ENCODE measurements at regions not wholly inside any gene's neighbourhood (a gene's known extent, or its start where the extent isn't known, plus 50 kb on each side); places are given as distances from the start of the nearest gene placed in this dataset.

- no peak for DNase-seq (ENCODE audit: low read depth in 2 of 2)
Measured at GRCh38 chr7:33701189-33701740, 204.1 kb upstream of the BMPER start.

GRCh38 chr7:33701927-33702326 lies 203.4 kb upstream of the BMPER start:
- DNase-seq (ENCODE audit: low read depth in 2 of 2): no peak

- DNase-seq (ENCODE audit: low read depth in 2 of 2): no peak
Measured at GRCh38 chr7:33702514-33703054, 202.8 kb upstream of the BMPER start.

GRCh38 chr7:33705333-33705833 lies 200.0 kb upstream of the BMPER start:
- no peak for DNase-seq (ENCODE audit: low read depth in 2 of 2)

- no peak for DNase-seq (ENCODE audit: low read depth in 2 of 2)
Measured at GRCh38 chr7:33706186-33706585, 199.2 kb upstream of the BMPER start.

- peak in 1 of 2 experiments; percentile 14 for DNase-seq (ENCODE audit: low read depth in 2 of 2)
Measured at GRCh38 chr7:33706771-33707200, 198.6 kb upstream of the BMPER start.

- DNase-seq (ENCODE audit: low read depth in 2 of 2): peak; percentile 36 to 43
Measured at GRCh38 chr7:33707427-33707826, 197.9 kb upstream of the BMPER start.

- DNase-seq (ENCODE audit: low read depth in 2 of 2): no peak
Measured at GRCh38 chr7:33710608-33711007, 194.7 kb upstream of the BMPER start.

GRCh38 chr7:33711231-33712019 lies 193.9 kb upstream of the BMPER start:
- no peak for DNase-seq (ENCODE audit: low read depth in 2 of 2)

- DNase-seq (ENCODE audit: low read depth in 2 of 2): no peak
Measured at GRCh38 chr7:33712020-33712414, 193.3 kb upstream of the BMPER start.

- no peak for DNase-seq (ENCODE audit: low read depth in 2 of 2)
Measured at GRCh38 chr7:33714208-33714607, 191.1 kb upstream of the BMPER start.

- DNase-seq (ENCODE audit: low read depth in 2 of 2): peak; percentile 31 to 36
Measured at GRCh38 chr7:33716581-33717477, 188.5 kb upstream of the BMPER start.

- DNase-seq (ENCODE audit: low read depth in 2 of 2): no peak
Measured at GRCh38 chr7:33719059-33719581, 186.2 kb upstream of the BMPER start.

- DNase-seq (ENCODE audit: low read depth in 2 of 2): no peak
Measured at GRCh38 chr7:33720139-33720538, 185.2 kb upstream of the BMPER start.

GRCh38 chr7:33720870-33721269 lies 184.5 kb upstream of the BMPER start:
- no peak for DNase-seq (ENCODE audit: low read depth in 2 of 2)

- DNase-seq (ENCODE audit: low read depth in 2 of 2): no peak
Measured at GRCh38 chr7:33721895-33722294, 183.4 kb upstream of the BMPER start.

- no peak for DNase-seq (ENCODE audit: low read depth in 2 of 2)
Measured at GRCh38 chr7:33722383-33723101, 182.8 kb upstream of the BMPER start.

- DNase-seq (ENCODE audit: low read depth in 2 of 2): no peak
Measured at GRCh38 chr7:33724201-33724600, 181.1 kb upstream of the BMPER start.

- no peak for DNase-seq (ENCODE audit: low read depth in 2 of 2)
Measured at GRCh38 chr7:33725111-33726025, 180.0 kb upstream of the BMPER start.

GRCh38 chr7:33726582-33726981 lies 178.8 kb upstream of the BMPER start:
- DNase-seq (ENCODE audit: low read depth in 2 of 2): no peak
